Posterior cingulate gyrus (tissue), 11 donors: ENCODE measurements at regions not wholly inside any gene's neighbourhood (a gene's known extent, or its start where the extent isn't known, plus 50 kb on each side); places are given as distances from the start of the nearest gene placed in this dataset.

Experiments used
- DNase-seq, 10 donors: peaks; one replicate each; pipeline versions ENCODE4 v3.0.0 to v3.0.0-alpha.2; 2020 to 2021; ENCODE audit warnings: mixed read lengths in 3 of 10
- intact Hi-C: fragments of 100-400 bp; cut with DNase I; formaldehyde crosslinking; loops from one replicate; pipeline ENCODE4 v1.15.1; 2023

- intact Hi-C loops = no loop called here
- peak in 1 of 10 donors; percentile 31 for DNase-seq
These were observed 75.3 kb upstream of the RIPOR2 start for GRCh38 chr6:25010902-25011625.

GRCh38 chr6:25012657-25013056 is 76.9 kb upstream of the RIPOR2 start:
- no peak for DNase-seq
- intact Hi-C loops = no loop called here

GRCh38 chr6:25013246-25013645 is 77.5 kb upstream of the RIPOR2 start:
- DNase-seq = no peak
- intact Hi-C loops = no loop called here

- no peak for DNase-seq
- intact Hi-C loops = no loop called here
These were observed 78.6 kb upstream of the RIPOR2 start for GRCh38 chr6:25014369-25014768.

GRCh38 chr6:25014791-25015560 is 79.2 kb upstream of the RIPOR2 start:
- intact Hi-C loops = no loop called here
- DNase-seq = peak in 3 of 10 donors; percentile 23 to 83 (median 34)

- intact Hi-C loops = no loop called here
- DNase-seq = peak in 1 of 10 donors; percentile 17
These were observed 80.4 kb upstream of the RIPOR2 start for GRCh38 chr6:25016014-25016720.

GRCh38 chr6:25017486-25017885 is 81.7 kb upstream of the RIPOR2 start:
- no peak for DNase-seq
- intact Hi-C loops = no loop called here

GRCh38 chr6:25017932-25018567 is 82.3 kb upstream of the RIPOR2 start:
- DNase-seq = peak in 1 of 10 donors; percentile 35
- intact Hi-C loops = loop anchor here (2.0 kb wide), 1 partner anchor 161 kb away; no protein-coding TSS in a partner anchor

- intact Hi-C loops = loop anchor here (2.0 kb wide), 1 partner anchor 162 kb away; no protein-coding TSS in a partner anchor
- no peak for DNase-seq
These were observed 82.8 kb upstream of the RIPOR2 start for GRCh38 chr6:25018568-25018954.

GRCh38 chr6:25022140-25022553 is 86.4 kb upstream of the RIPOR2 start:
- intact Hi-C loops = no loop called here

GRCh38 chr6:25023781-25024180 is 88.0 kb upstream of the RIPOR2 start:
- DNase-seq = no peak
- intact Hi-C loops = no loop called here

More at GRCh38 chr6:25022140-25022553, 86.4 kb upstream of the RIPOR2 start:
- no peak for DNase-seq

GRCh38 chr6:25024821-25025220 is 89.1 kb upstream of the RIPOR2 start:
- intact Hi-C loops = no loop called here

GRCh38 chr6:25025248-25025918 is 89.6 kb upstream of the RIPOR2 start:
- DNase-seq = no peak
- intact Hi-C loops = no loop called here

More at GRCh38 chr6:25024821-25025220, 89.1 kb upstream of the RIPOR2 start:
- DNase-seq = no peak

- intact Hi-C loops = no loop called here
- DNase-seq = no peak
These were observed 90.2 kb upstream of the RIPOR2 start for GRCh38 chr6:25025919-25026301.

GRCh38 chr6:25026723-25027122 is 91.0 kb upstream of the RIPOR2 start:
- intact Hi-C loops = no loop called here
- no peak for DNase-seq

- intact Hi-C loops = no loop called here
- no peak for DNase-seq
These were observed 91.6 kb upstream of the RIPOR2 start for GRCh38 chr6:25027221-25027916.

GRCh38 chr6:25028328-25028727 is 92.6 kb upstream of the RIPOR2 start:
- intact Hi-C loops = no loop called here
- no peak for DNase-seq

GRCh38 chr6:25032934-25033333 is 97.2 kb upstream of the RIPOR2 start:
- intact Hi-C loops = no loop called here
- DNase-seq = no peak

GRCh38 chr6:25034431-25034921 is 98.7 kb upstream of the RIPOR2 start:
- no peak for DNase-seq
- intact Hi-C loops = no loop called here
